Gastrocnemius medialis (tissue), 4 donors: ENCODE measurements at regions not wholly inside any gene's neighbourhood (a gene's known extent, or its start where the extent isn't known, plus 50 kb on each side); places are given as distances from the start of the nearest gene placed in this dataset.

Source experiments
- ATAC-seq, 2 donors: fragments of 150-250 bp; one replicate each; pipeline ENCODE4 v1.9.1; 2016
- DNase-seq, 2 donors: peaks; one replicate each; pipeline ENCODE4 v3.0.0-alpha.2; 2019
- H3K27ac ChIP-seq, 4 donors: fragments of 200-600 bp; sonication (generic); 1 replicate in 1 of 4; 2 replicates in 3 of 4; pipeline ENCODE4 v1.5.1; 2016 to 2018; ENCODE audit warnings: mild to moderate bottlenecking in 2 of 4, moderate library complexity in 1 of 4
- H3K27me3 ChIP-seq, 3 donors: fragments of 200-600 bp; sonication (generic) in 2 of 3; 1 replicate in 1 of 3; 2 replicates in 2 of 3; pipeline versions ENCODE4 v1.5.1 to v1.6.0; 2016 to 2019; ENCODE audit warnings: mild to moderate bottlenecking in 1 of 3, moderate library complexity in 1 of 3
- H3K36me3 ChIP-seq, 2 donors: fragments of 200-600 bp; sonication (generic) in 1 of 2; one replicate each; pipeline ENCODE4 v1.5.1; 2017 to 2018
- H3K4me1 ChIP-seq, 2 donors: fragments of 200-600 bp; sonication (generic) in 1 of 2; one replicate each; pipeline ENCODE4 v1.5.1; 2016 to 2017; ENCODE audit warnings: mild to moderate bottlenecking in 2 of 2
- H3K4me3 ChIP-seq, 4 donors: fragments of 200-600 bp; sonication (generic) in 3 of 4; 1 replicate in 1 of 4; 2 replicates in 3 of 4; pipeline ENCODE4 v1.5.1; 2016 to 2019; ENCODE audit warnings: mild to moderate bottlenecking in 2 of 4
- H3K9me3 ChIP-seq, 3 donors: fragments of 200-600 bp; sonication (generic) in 2 of 3; 1 replicate in 1 of 3; 2 replicates in 2 of 3; pipeline ENCODE4 v1.5.1; 2016 to 2019
- POLR2A ChIP-seq, 2 donors: fragments of 450-650 bp; IDR thresholded peaks; one replicate each; pipeline ENCODE4 v1.6.1; 2017; ENCODE audit warnings: antibody characterized with exemption in 2 of 2, mild to moderate bottlenecking in 2 of 2, moderate library complexity in 2 of 2
- in situ Hi-C, 4 donors: fragments of 200-750 bp; cut with MboI; loops; one replicate each; pipeline versions ENCODE4 v1.15.0 to v1.8.0; 2017; ENCODE audit warnings: low sequenced_read_pairs in 4 of 4
- intact Hi-C: fragments of 100-400 bp; cut with DNase I; formaldehyde crosslinking; loops from one replicate; pipeline ENCODE4 v1.15.1; 2023; ENCODE audit warnings: low total_unique reads
- TF ChIP-seq, protein P1 (sequence below), 5 experiments: fragments of 450-650 bp in 3 of 5; fragments of 200-600 bp in 2 of 5; sonication (generic) in 2 of 5; IDR thresholded peaks in 4 of 5; conservative IDR thresholded peaks in 1 of 5; 1 replicate in 4 of 5; 2 replicates in 1 of 5; pipeline ENCODE4 v1.5.1; 2016 to 2019; ENCODE audit warnings: antibody characterized with exemption in 5 of 5, mild to moderate bottlenecking in 3 of 5, moderate library complexity in 3 of 5

DNA sequence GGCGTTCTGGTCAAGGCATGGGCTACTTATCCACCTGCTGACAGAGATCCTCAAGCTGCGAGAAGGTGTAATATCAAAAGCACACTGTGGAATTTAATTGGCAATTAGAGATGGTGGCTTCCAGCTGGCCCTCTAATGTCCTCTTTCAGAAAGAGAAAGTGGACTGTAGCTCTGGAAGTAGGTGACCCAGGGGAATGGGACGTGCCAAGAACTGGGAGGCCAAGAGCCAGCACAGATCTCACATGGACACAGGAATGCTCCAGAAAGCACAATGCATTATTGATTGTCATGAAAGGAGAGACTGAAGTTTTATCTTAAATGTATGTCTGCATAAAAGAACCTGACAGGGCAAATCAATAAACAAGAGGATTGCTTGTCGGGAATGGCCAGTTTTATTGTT, 198.6 kb upstream of the CDH4 start:
- DNase-seq (no peak), ATAC-seq (no peak)
- Histone ChIP-seq H3K9me3 (no peaks in the 10 kb centered on the region), H3K4me1 (no peaks in the 10 kb centered on the region), H3K36me3 (no peaks in the 10 kb centered on the region), H3K27ac (no peak overlapping the region), H3K4me3 (no peak overlapping the region), H3K27me3 (no peaks in the 10 kb centered on the region)
- intact Hi-C loops = no loop called here
- in situ Hi-C loops = no loop called here
- TF ChIP-seq, protein P1, sequence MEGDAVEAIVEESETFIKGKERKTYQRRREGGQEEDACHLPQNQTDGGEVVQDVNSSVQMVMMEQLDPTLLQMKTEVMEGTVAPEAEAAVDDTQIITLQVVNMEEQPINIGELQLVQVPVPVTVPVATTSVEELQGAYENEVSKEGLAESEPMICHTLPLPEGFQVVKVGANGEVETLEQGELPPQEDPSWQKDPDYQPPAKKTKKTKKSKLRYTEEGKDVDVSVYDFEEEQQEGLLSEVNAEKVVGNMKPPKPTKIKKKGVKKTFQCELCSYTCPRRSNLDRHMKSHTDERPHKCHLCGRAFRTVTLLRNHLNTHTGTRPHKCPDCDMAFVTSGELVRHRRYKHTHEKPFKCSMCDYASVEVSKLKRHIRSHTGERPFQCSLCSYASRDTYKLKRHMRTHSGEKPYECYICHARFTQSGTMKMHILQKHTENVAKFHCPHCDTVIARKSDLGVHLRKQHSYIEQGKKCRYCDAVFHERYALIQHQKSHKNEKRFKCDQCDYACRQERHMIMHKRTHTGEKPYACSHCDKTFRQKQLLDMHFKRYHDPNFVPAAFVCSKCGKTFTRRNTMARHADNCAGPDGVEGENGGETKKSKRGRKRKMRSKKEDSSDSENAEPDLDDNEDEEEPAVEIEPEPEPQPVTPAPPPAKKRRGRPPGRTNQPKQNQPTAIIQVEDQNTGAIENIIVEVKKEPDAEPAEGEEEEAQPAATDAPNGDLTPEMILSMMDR (IDR thresholded peaks at IDR 0.05 in 4 of 5, conservative IDR thresholded peaks at IDR 0.05 in 1 of 5) = no peak
- no peak for TF ChIP-seq POLR2A (IDR thresholded peaks at IDR 0.05)

- ATAC-seq (no peak), DNase-seq (no peak)
- in situ Hi-C loops (no loop called here), intact Hi-C loops (no loop called here)
- TF ChIP-seq, protein P1 (IDR thresholded peaks at IDR 0.05 in 4 of 5, conservative IDR thresholded peaks at IDR 0.05 in 1 of 5) = no peak
- TF ChIP-seq POLR2A (IDR thresholded peaks at IDR 0.05) = no peak
- Histone ChIP-seq H3K27ac (no peak overlapping the region), H3K36me3 (no peaks in the 10 kb centered on the region), H3K9me3 (no peaks in the 10 kb centered on the region), H3K4me1 (no peaks in the 10 kb centered on the region), H3K4me3 (no peak overlapping the region), H3K27me3 (no peaks in the 10 kb centered on the region)
Observed at GRCh38 chr20:61053889-61054288, 198.2 kb upstream of the CDH4 start.

DNA sequence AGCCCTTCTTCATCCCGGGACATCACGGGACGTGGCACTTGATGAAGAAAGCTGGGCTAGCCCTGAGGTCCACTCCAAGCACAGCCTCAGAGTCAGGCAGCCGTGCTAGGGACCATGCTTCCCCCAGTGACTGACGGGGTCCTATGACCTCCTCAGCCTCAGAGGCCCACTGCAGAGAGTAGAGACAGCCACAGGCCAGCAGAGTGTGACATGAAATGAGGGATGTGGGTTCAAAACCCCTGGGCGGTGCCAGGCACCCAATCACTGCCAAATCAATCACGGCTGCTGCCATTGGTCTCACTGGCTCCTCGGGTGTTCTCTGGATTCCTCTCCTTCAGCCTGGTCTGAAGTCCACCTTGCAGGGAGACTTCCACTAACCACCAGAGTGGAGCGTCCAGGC, 197.7 kb upstream of the CDH4 start:
- intact Hi-C loops = no loop called here
- in situ Hi-C loops = no loop called here
- DNase-seq (no peak), ATAC-seq (no peak)
- Histone ChIP-seq H3K36me3 (no peaks in the 10 kb centered on the region), H3K27me3 (no peaks in the 10 kb centered on the region), H3K4me3 (no peak overlapping the region), H3K9me3 (no peaks in the 10 kb centered on the region), H3K4me1 (no peaks in the 10 kb centered on the region), H3K27ac (no peak overlapping the region)
- TF ChIP-seq, protein P1 (IDR thresholded peaks at IDR 0.05 in 4 of 5, conservative IDR thresholded peaks at IDR 0.05 in 1 of 5) = no peak
- TF ChIP-seq POLR2A (IDR thresholded peaks at IDR 0.05) = no peak

DNA sequence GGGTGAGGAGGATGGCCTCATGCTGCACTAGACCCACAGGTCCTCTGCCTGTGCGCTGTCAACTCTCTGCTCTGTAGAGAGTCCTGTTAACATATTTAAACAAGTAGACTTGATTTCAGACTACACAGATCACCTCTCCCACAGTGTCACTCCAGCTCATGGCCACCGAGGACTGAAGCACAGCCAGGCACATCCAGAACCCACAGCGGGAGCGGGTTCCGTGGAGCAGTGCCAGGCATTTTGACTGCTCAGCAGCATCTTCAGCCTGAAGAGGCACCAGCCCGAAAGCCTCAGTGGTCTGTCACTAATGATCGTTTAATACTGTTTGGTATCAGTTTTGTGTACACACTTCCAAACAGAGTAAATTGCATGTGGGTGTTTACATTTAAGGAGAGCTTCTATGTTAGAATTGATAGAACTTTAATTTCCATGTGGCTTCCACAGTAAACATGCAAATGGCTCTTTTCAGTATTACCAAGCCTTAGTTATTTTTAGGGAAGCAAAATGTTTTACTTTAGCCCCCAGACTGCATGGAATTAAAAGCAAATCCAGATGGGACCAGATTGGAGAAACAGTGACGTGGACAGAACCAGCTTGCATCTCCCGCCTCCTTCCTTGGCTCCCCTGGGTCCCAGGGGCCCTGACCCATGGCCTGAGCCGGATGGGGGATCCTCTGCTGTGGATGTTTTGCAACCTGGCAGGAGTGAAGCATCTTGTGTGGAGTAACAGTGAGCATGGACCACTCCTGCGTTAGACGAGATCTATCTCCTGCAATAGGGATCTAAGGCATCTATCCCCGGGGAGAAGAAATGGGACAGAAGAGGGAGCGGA, 196.7 kb upstream of the CDH4 start:
- Histone ChIP-seq H3K9me3 (no peaks in the 10 kb centered on the region), H3K27me3 (no peaks in the 10 kb centered on the region), H3K36me3 (no peaks in the 10 kb centered on the region), H3K4me3 (no peak overlapping the region), H3K4me1 (no peaks in the 10 kb centered on the region), H3K27ac (no peak overlapping the region)
- intact Hi-C loops (no loop called here), in situ Hi-C loops (no loop called here)
- TF ChIP-seq POLR2A (IDR thresholded peaks at IDR 0.05) = no peak
- TF ChIP-seq, protein P1 (IDR thresholded peaks at IDR 0.05 in 4 of 5, conservative IDR thresholded peaks at IDR 0.05 in 1 of 5) = no peak
- DNase-seq (peak in 1 of 2 donors; percentile 17), ATAC-seq (no peak)
